Thoracic aorta (tissue), 2 donors: ENCODE measurements at regions not wholly inside any gene's neighbourhood (a gene's known extent, or its start where the extent isn't known, plus 50 kb on each side); places are given as distances from the start of the nearest gene placed in this dataset.

ENCODE experiments used
- ATAC-seq: fragments of 150-250 bp; one replicate; pipeline ENCODE4 v1.8.0; 2017; ENCODE audit warnings: low read depth; ENCODE audit not compliant: insufficient number of reproducible peaks, low FRiP score
- DNase-seq: peaks from one replicate; pipeline ENCODE4 v3.0.0-alpha.2; 2020; ENCODE audit warnings: low spot score
- H3K27ac ChIP-seq, 2 donors: fragments of 200-600 bp; sonication (generic); 1 replicate in 1 of 2; 2 replicates in 1 of 2; pipeline ENCODE4 v1.5.1; 2016; ENCODE audit warnings: mild to moderate bottlenecking in 2 of 2, moderate library complexity in 2 of 2
- H3K27me3 ChIP-seq: fragments of 200-600 bp; sonication (generic); replicated peaks from 2 replicates; pipeline ENCODE4 v1.6.0; 2016; ENCODE audit warnings: mild to moderate bottlenecking; ENCODE audit not compliant: insufficient read depth
- H3K36me3 ChIP-seq: fragments of 200-600 bp; sonication (generic); one replicate; pipeline ENCODE4 v1.5.1; 2016
- H3K4me1 ChIP-seq, 2 donors: fragments of 200-600 bp; sonication (generic); 1 replicate in 1 of 2; 2 replicates in 1 of 2; pipeline versions ENCODE4 v1.5.1 to v1.6.0; 2016; ENCODE audit warnings: low read depth in 2 of 2, mild to moderate bottlenecking in 1 of 2; ENCODE audit not compliant: control insufficient read depth in 1 of 2
- H3K4me3 ChIP-seq: fragments of 200-600 bp; sonication (generic); 2 replicates; pipeline ENCODE4 v1.5.1; 2016; ENCODE audit warnings: mild to moderate bottlenecking
- H3K9me3 ChIP-seq: fragments of 200-600 bp; sonication (generic); 2 replicates; pipeline ENCODE4 v1.5.1; 2016
- TF ChIP-seq, protein P1 (sequence below): fragments of 200-600 bp; sonication (generic); IDR thresholded peaks from one replicate; pipeline ENCODE4 v1.5.1; 2019; ENCODE audit warnings: antibody characterized with exemption

- no peaks in the 10 kb centered on the region for H3K9me3 ChIP-seq
- TF ChIP-seq, protein P1, sequence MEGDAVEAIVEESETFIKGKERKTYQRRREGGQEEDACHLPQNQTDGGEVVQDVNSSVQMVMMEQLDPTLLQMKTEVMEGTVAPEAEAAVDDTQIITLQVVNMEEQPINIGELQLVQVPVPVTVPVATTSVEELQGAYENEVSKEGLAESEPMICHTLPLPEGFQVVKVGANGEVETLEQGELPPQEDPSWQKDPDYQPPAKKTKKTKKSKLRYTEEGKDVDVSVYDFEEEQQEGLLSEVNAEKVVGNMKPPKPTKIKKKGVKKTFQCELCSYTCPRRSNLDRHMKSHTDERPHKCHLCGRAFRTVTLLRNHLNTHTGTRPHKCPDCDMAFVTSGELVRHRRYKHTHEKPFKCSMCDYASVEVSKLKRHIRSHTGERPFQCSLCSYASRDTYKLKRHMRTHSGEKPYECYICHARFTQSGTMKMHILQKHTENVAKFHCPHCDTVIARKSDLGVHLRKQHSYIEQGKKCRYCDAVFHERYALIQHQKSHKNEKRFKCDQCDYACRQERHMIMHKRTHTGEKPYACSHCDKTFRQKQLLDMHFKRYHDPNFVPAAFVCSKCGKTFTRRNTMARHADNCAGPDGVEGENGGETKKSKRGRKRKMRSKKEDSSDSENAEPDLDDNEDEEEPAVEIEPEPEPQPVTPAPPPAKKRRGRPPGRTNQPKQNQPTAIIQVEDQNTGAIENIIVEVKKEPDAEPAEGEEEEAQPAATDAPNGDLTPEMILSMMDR = no peak
- no peaks in the 10 kb centered on the region for H3K27me3 ChIP-seq
- no peaks in the 10 kb centered on the region for H3K36me3 ChIP-seq
- ATAC-seq = no peak
- DNase-seq = no peak
- H3K4me3 ChIP-seq = no peak overlapping the region
- no peaks in the 10 kb centered on the region for H3K4me1 ChIP-seq
- H3K27ac ChIP-seq = no peak overlapping the region
These were observed 671.2 kb downstream of the MATN1 start for GRCh38 chr1:30052178-30052577.

DNA sequence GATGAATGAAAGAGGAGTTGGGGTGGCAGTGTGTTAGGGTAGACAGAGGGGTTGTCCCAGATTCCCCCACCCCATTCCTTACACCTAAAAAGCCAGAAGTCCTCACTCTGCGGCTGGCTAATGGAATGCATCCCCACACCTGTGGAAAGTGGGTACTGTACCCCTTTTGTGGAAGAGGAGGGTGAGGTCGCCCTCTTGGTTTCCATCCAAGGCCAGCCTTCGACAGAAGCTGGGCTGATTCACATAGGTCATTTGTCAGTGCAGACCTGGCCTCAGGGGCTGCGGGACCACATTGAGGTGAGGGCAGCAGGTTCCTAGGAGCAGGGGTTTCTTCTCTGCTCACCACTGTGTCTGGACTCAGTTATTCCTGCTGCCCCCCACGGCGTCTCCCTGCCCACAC, 671.6 kb downstream of the MATN1 start:
- DNase-seq (no peak), ATAC-seq (no peak)
- Histone ChIP-seq H3K27me3 (no peaks in the 10 kb centered on the region), H3K36me3 (no peaks in the 10 kb centered on the region), H3K4me1 (no peaks in the 10 kb centered on the region), H3K9me3 (no peaks in the 10 kb centered on the region), H3K27ac (no peak overlapping the region), H3K4me3 (no peak overlapping the region)
- TF ChIP-seq, protein P1 = no peak

GRCh38 chr1:30049748-30050296, 673.6 kb downstream of the MATN1 start:
- Histone ChIP-seq H3K4me1 (no peaks in the 10 kb centered on the region), H3K27me3 (no peaks in the 10 kb centered on the region), H3K27ac (no peak overlapping the region), H3K4me3 (no peak overlapping the region), H3K9me3 (no peaks in the 10 kb centered on the region), H3K36me3 (no peaks in the 10 kb centered on the region)
- no peak for ATAC-seq
- no peak for DNase-seq
- TF ChIP-seq, protein P1 = no peak

DNA sequence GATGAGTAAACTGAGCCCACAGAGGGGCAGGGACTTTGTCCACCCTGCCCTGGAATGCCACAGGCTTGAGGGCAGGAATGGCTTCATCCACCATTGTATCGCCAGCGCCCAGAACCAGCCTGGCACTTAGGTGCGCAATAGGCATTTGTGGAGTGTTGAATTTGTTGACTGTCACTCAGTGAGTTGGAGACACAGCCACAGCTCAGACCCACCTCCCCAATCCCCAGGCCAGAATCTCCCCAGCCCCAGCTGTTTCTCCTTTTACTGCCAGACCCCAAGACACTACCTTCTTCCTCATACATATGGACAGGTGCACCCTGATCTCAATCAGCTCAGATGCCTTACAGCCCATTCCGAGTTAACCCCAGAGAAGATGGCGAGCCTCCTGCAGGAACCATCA, 674.5 kb downstream of the MATN1 start:
- no peaks in the 10 kb centered on the region for H3K36me3 ChIP-seq
- no peaks in the 10 kb centered on the region for H3K4me1 ChIP-seq
- no peaks in the 10 kb centered on the region for H3K9me3 ChIP-seq
- TF ChIP-seq, protein P1 = no peak
- DNase-seq (no peak), ATAC-seq (no peak)
- no peaks in the 10 kb centered on the region for H3K27me3 ChIP-seq
- no peak overlapping the region for H3K4me3 ChIP-seq
- H3K27ac ChIP-seq = no peak overlapping the region

GRCh38 chr1:30047576-30047975, 675.8 kb downstream of the MATN1 start:
- H3K4me3 ChIP-seq = no peak overlapping the region
- H3K36me3 ChIP-seq = no peaks in the 10 kb centered on the region
- ATAC-seq = no peak
- no peak for DNase-seq
- no peak overlapping the region for H3K27ac ChIP-seq
- H3K27me3 ChIP-seq = no peaks in the 10 kb centered on the region
- TF ChIP-seq, protein P1 = no peak
- no peaks in the 10 kb centered on the region for H3K4me1 ChIP-seq
- no peaks in the 10 kb centered on the region for H3K9me3 ChIP-seq
